NT2/D1 (cell line): ENCODE measurements at regions not wholly inside any gene's neighbourhood (a gene's known extent, or its start where the extent isn't known, plus 50 kb on each side); places are given as distances from the start of the nearest gene placed in this dataset.

Experiments used
- SUZ12 ChIP-seq: IDR thresholded peaks from 2 replicates; pipeline ENCODE4 v1.6.1; 2011; ENCODE audit not compliant: insufficient read length, insufficient read depth; ENCODE audit errors: extremely low read depth
- ZNF274 ChIP-seq: IDR thresholded peaks from 2 replicates; pipeline ENCODE4 v1.6.1; 2011; ENCODE audit warnings: mild to moderate bottlenecking, low read depth, low read length

- no peak for TF ChIP-seq SUZ12
- no peak for TF ChIP-seq ZNF274
Measured at GRCh38 chr10:54853883-54854282, 52.9 kb upstream of the PCDH15 start.
